GM13976 (cell line): ENCODE measurements at regions not wholly inside any gene's neighbourhood (a gene's known extent, or its start where the extent isn't known, plus 50 kb on each side); places are given as distances from the start of the nearest gene placed in this dataset.
"Not testable (repeated sequence)": the region's sequence is repeated elsewhere in the genome, so short reads cannot be mapped to it uniquely, and the experiment has no call there.

Experiments
- DNase-seq: peaks from one replicate; pipeline ENCODE4 v3.0.0; 2012; ENCODE audit warnings: low spot score
- CTCF ChIP-seq: IDR thresholded peaks from 2 replicates; pipeline ENCODE4 v1.5.1; 2012; ENCODE audit warnings: borderline replicate concordance, mild to moderate bottlenecking; ENCODE audit not compliant: insufficient read depth; ENCODE audit errors: extremely low read depth, missing control alignments, control extremely low read depth
- in situ Hi-C: fragments of 300-500 bp; cut with MboI; formaldehyde crosslinking; loops from one replicate; pipeline ENCODE4 v1.12.0; 2022; ENCODE audit warnings: low sequenced_read_pairs, mixed read lengths, inconsistent platforms; ENCODE audit not compliant: unreplicated experiment

GRCh38 chr16:60206516-60206915 lies 1472.4 kb upstream of the GOT2 start:
- in situ Hi-C loops: no loop called here
- DNase-seq: no peak

GRCh38 chr16:60204181-60204580 lies 1470.1 kb upstream of the GOT2 start:
- no peak for DNase-seq
- in situ Hi-C loops: no loop called here
- TF ChIP-seq CTCF: no peak

More at GRCh38 chr16:60206516-60206915, 1472.4 kb upstream of the GOT2 start:
- TF ChIP-seq CTCF: no peak

GRCh38 chr16:60203525-60204124 lies 1469.5 kb upstream of the GOT2 start:
- in situ Hi-C loops: no loop called here
- TF ChIP-seq CTCF: no peak
- DNase-seq: no peak

- DNase-seq, in situ Hi-C loops: not testable (repeated sequence)
These were observed 1466.6 kb upstream of the GOT2 start for GRCh38 chr16:60200729-60201128.

GRCh38 chr16:60200161-60200560 lies 1466.0 kb upstream of the GOT2 start:
- no peak for TF ChIP-seq CTCF
- DNase-seq: no peak
- in situ Hi-C loops: no loop called here

GRCh38 chr16:60199150-60199549 lies 1465.0 kb upstream of the GOT2 start:
- TF ChIP-seq CTCF: no peak
- in situ Hi-C loops: no loop called here
- no peak for DNase-seq

- in situ Hi-C loops: no loop called here
- TF ChIP-seq CTCF: no peak
- DNase-seq: no peak
These were observed 1447.4 kb upstream of the GOT2 start for GRCh38 chr16:60181536-60181935.
